Epithelial cell of esophagus (primary cell): ENCODE measurements at regions not wholly inside any gene's neighbourhood (a gene's known extent, or its start where the extent isn't known, plus 50 kb on each side); places are given as distances from the start of the nearest gene placed in this dataset.

Experiments used
- DNase-seq: peaks from one replicate; pipeline ENCODE4 v3.0.0; 2010; ENCODE audit warnings: low read depth
- H3K4me3 ChIP-seq: 2 replicates; pipeline ENCODE4 v1.5.1; 2011; ENCODE audit warnings: mild to moderate bottlenecking, low read length, control low read depth
- CTCF ChIP-seq: IDR thresholded peaks from 2 replicates; pipeline ENCODE4 v1.5.1; 2011; ENCODE audit warnings: low read depth, mild to moderate bottlenecking, low read length, control low read depth, inconsistent platforms; ENCODE audit not compliant: insufficient read depth; ENCODE audit errors: missing control alignments

GRCh38 chr13:80249516-80250212, 91.3 kb downstream of the SPRY2 start:
- TF ChIP-seq CTCF: no peak
- no peak overlapping the region for H3K4me3 ChIP-seq
- DNase-seq: no peak

DNA sequence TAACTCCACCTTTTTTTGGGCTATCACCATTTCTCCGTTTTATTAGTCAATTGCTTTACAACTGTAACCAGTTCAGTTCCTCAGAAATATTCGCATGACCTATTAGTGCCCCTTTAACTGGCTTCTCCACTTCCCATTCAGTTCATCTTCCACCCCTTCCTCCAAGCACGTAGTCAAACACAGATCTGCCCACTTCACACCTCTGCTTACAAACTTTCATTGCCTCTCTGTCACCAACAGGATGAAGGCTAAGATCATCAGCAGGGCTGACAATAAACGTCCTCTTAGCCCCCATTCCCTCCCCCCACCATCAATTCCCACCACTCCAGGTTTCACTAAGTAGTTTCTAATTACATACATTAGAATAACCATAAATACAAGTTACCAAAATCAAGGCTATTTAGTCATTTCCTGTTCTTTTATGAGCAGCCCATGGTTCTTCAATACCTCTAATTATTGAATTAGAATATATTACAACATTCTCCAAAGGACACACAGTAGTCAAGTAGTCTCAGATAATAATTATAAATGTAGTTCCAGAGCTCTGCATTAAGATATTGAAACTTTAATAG, 95.7 kb downstream of the SPRY2 start:
- no peak overlapping the region for H3K4me3 ChIP-seq
- no peak for DNase-seq
- no peak for TF ChIP-seq CTCF

GRCh38 chr13:80244574-80244973, 96.4 kb downstream of the SPRY2 start:
- no peak overlapping the region for H3K4me3 ChIP-seq
- no peak for DNase-seq
- TF ChIP-seq CTCF: no peak

DNA sequence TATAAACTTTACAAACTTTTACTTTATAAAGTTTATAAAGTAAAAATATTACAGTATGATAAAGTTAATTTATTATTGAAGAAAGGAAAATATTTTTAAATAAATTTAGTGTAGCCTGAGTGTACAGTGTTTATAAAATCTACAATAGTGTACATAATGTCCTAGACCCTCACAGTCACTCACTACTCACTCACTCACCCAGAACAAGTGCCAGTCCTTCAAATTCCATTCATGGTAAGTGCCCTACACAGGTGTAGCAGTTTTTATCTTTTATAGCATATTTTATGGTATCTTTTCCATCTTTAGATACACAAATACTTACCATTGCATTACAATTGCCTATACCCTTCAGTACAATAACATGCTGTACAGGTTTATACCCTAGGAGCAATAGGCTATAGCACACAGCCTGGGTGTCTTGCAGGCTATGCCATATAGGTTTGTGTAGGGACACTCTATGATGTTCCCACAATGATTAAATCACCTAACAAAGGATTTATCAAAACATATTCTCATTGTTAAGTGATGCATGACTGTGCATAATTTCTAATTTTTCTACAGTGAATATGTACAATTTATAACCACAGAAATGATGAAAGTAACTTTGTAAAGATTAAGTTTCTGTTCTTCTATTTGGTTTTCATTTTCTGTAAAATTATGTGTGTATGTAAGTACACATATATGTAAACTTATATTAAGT, 98.0 kb downstream of the SPRY2 start:
- no peak overlapping the region for H3K4me3 ChIP-seq
- TF ChIP-seq CTCF: no peak
- DNase-seq: no peak

GRCh38 chr13:80239571-80240255, 101.2 kb downstream of the SPRY2 start:
- TF ChIP-seq CTCF: no peak
- no peak overlapping the region for H3K4me3 ChIP-seq
- DNase-seq: peak; percentile 83

DNA sequence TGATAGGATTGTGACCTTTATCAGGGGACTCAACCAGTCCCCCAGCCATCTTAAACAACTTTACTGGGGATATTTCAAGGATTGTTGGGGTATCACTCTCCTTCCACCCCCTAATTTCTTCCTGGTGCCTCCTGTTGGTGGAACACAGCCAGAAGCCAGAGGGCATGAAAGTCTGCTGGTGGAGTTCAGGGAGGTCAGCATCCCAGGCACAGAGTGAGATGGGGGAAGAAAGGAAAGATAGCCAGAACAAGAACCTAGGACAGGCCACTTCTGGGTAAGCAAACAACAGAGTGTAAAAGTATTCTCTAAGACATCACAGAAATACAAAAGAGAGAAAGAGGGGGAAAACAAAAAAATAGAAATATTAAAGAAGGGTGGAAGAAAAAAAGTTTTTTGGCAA, 101.8 kb downstream of the SPRY2 start:
- no peak for DNase-seq
- no peak overlapping the region for H3K4me3 ChIP-seq
- no peak for TF ChIP-seq CTCF
